ENCODE measurements at regions not wholly inside any gene's neighbourhood (a gene's known extent, or its start where the extent isn't known, plus 50 kb on each side); places are given as distances from the start of the nearest gene placed in this dataset.

GRCh38 chr13:66113882-66114526, 1116.1 kb downstream of the PCDH9 start:
- no peak for TF ChIP-seq ARNTL (CRISPR knock-in tag; IDR thresholded peaks at IDR 0.05; ENCODE audit: borderline replicate concordance, low read depth)
- TF ChIP-seq BACH2 (CRISPR knock-in tag; IDR thresholded peaks at IDR 0.05; ENCODE audit: borderline replicate concordance) = no peak
- peak; percentile 80 for ATAC-seq

GRCh38 chr13:66111628-66112027, 1118.5 kb downstream of the PCDH9 start:
- ATAC-seq = no peak
- no peak for TF ChIP-seq OSR1 (CRISPR knock-in tag; IDR thresholded peaks at IDR 0.05)
- no peak for TF ChIP-seq TSHZ2 (CRISPR knock-in tag; IDR thresholded peaks at IDR 0.05)
- no peak for TF ChIP-seq ARNTL (CRISPR knock-in tag; IDR thresholded peaks at IDR 0.05; ENCODE audit: borderline replicate concordance, low read depth)
- TF ChIP-seq RARB (CRISPR knock-in tag; IDR thresholded peaks at IDR 0.05) = no peak
- TF ChIP-seq GLIS3 (CRISPR knock-in tag; IDR thresholded peaks at IDR 0.05) = no peak
- TF ChIP-seq TCF4 (CRISPR knock-in tag; IDR thresholded peaks at IDR 0.05; ENCODE audit: borderline replicate concordance) = no peak
- no peak for TF ChIP-seq ZNF70 (CRISPR knock-in tag; IDR thresholded peaks at IDR 0.05)
- TF ChIP-seq ZFP30 (CRISPR knock-in tag; IDR thresholded peaks at IDR 0.05) = no peak
- no peak for TF ChIP-seq ESRRG (CRISPR knock-in tag; IDR thresholded peaks at IDR 0.05)
- no peak for TF ChIP-seq PATZ1 (CRISPR knock-in tag; IDR thresholded peaks at IDR 0.05; ENCODE audit: borderline replicate concordance)
- no peak for TF ChIP-seq ZNF565 (CRISPR knock-in tag; conservative IDR thresholded peaks at IDR 0.05; ENCODE audit: low read depth)
- TF ChIP-seq PPARA (CRISPR knock-in tag; IDR thresholded peaks at IDR 0.05; ENCODE audit: borderline replicate concordance) = no peak
- TF ChIP-seq ZNF8 (CRISPR knock-in tag; IDR thresholded peaks at IDR 0.05) = no peak
- no peak for TF ChIP-seq ZC3H10 (CRISPR knock-in tag; IDR thresholded peaks at IDR 0.05)
- no peak for TF ChIP-seq ZFP3 (CRISPR knock-in tag; IDR thresholded peaks at IDR 0.05)
- no peak for TF ChIP-seq SNAI2 (CRISPR knock-in tag; IDR thresholded peaks at IDR 0.05)

- no peak for ATAC-seq
- TF ChIP-seq ISL1 (CRISPR knock-in tag; IDR thresholded peaks at IDR 0.05) = no peak
- no peak for TF ChIP-seq ARNTL (CRISPR knock-in tag; IDR thresholded peaks at IDR 0.05; ENCODE audit: borderline replicate concordance, low read depth)
- no peak for TF ChIP-seq ZNF70 (CRISPR knock-in tag; IDR thresholded peaks at IDR 0.05)
- no peak for TF ChIP-seq RARB (CRISPR knock-in tag; IDR thresholded peaks at IDR 0.05)
Observed at GRCh38 chr13:66106246-66106645, 1123.9 kb downstream of the PCDH9 start.

- peak; percentile 48; the same call in 1 of the 3 replicates for ATAC-seq
- no peak for TF ChIP-seq ARNTL (CRISPR knock-in tag; IDR thresholded peaks at IDR 0.05; ENCODE audit: borderline replicate concordance, low read depth)
- no peak for TF ChIP-seq PPARA (CRISPR knock-in tag; IDR thresholded peaks at IDR 0.05; ENCODE audit: borderline replicate concordance)
- no peak for TF ChIP-seq ZC3H10 (CRISPR knock-in tag; IDR thresholded peaks at IDR 0.05)
- TF ChIP-seq RARB (CRISPR knock-in tag; IDR thresholded peaks at IDR 0.05) = no peak
- TF ChIP-seq ZNF70 (CRISPR knock-in tag; IDR thresholded peaks at IDR 0.05) = no peak
- TF ChIP-seq CREB5 (CRISPR knock-in tag; IDR thresholded peaks at IDR 0.05; ENCODE audit: low read depth) = no peak
- TF ChIP-seq GLIS3 (CRISPR knock-in tag; IDR thresholded peaks at IDR 0.05) = no peak
- TF ChIP-seq CSRNP3 (CRISPR knock-in tag; IDR thresholded peaks at IDR 0.05) = no peak
- TF ChIP-seq BACH2 (CRISPR knock-in tag; IDR thresholded peaks at IDR 0.05; ENCODE audit: borderline replicate concordance) = no peak
- TF ChIP-seq ESRRG (CRISPR knock-in tag; IDR thresholded peaks at IDR 0.05) = no peak
- no peak for TF ChIP-seq ZFP30 (CRISPR knock-in tag; IDR thresholded peaks at IDR 0.05)
- no peak for TF ChIP-seq PATZ1 (CRISPR knock-in tag; IDR thresholded peaks at IDR 0.05; ENCODE audit: borderline replicate concordance)
- TF ChIP-seq ZFP3 (CRISPR knock-in tag; IDR thresholded peaks at IDR 0.05) = no peak
Observed at GRCh38 chr13:66102864-66103263, 1127.3 kb downstream of the PCDH9 start.
